ENCODE measurements at regions not wholly inside any gene's neighbourhood (a gene's known extent, or its start where the extent isn't known, plus 50 kb on each side); places are given as distances from the start of the nearest gene placed in this dataset.
"Not testable (repeated sequence)": the region's sequence is repeated elsewhere in the genome, so short reads cannot be mapped to it uniquely, and the experiment has no call there.

GRCh38 chr5:52073993-52074689 is 690.9 kb downstream of the ISL1 start:
- Mint-ChIP-seq H3K27me3 (no peaks in the 10 kb centered on the region), H3K4me1 (no peaks in the 10 kb centered on the region), H3K27ac (no peak overlapping the region), H3K36me3 (no peaks in the 10 kb centered on the region), H3K4me3 (no peak overlapping the region), H3K9me3 (no peaks in the 10 kb centered on the region)
- no peak for ATAC-seq (ENCODE audit: low read depth)
- DNase-seq = no peak
- POLR2A ChIA-PET = no interaction called here

GRCh38 chr5:52077941-52078815 is 694.9 kb downstream of the ISL1 start:
- no peak for DNase-seq
- no peak for ATAC-seq (ENCODE audit: low read depth)
- Mint-ChIP-seq H3K27ac (no peak overlapping the region), H3K4me1 (no peaks in the 10 kb centered on the region), H3K27me3 (no peaks in the 10 kb centered on the region), H3K9me3 (no peaks in the 10 kb centered on the region), H3K36me3 (no peaks in the 10 kb centered on the region), H3K4me3 (no peak overlapping the region)
- POLR2A ChIA-PET = no interaction called here

- ATAC-seq (ENCODE audit: low read depth); H3K27ac Mint-ChIP-seq; H3K4me1 Mint-ChIP-seq; DNase-seq; H3K4me3 Mint-ChIP-seq; POLR2A ChIA-PET; H3K27me3 Mint-ChIP-seq; H3K36me3 Mint-ChIP-seq; H3K9me3 Mint-ChIP-seq: not testable (repeated sequence)
Measured at GRCh38 chr5:52102311-52102710, 685.4 kb upstream of the ITGA1 start.

GRCh38 chr5:52107210-52107905 is 680.4 kb upstream of the ITGA1 start:
- POLR2A ChIA-PET = no interaction called here
- Mint-ChIP-seq H3K9me3 (peaks cover 6% of the 10 kb centered on the region), H3K36me3 (no peaks in the 10 kb centered on the region), H3K4me3 (no peak overlapping the region), H3K4me1 (no peaks in the 10 kb centered on the region), H3K27ac (no peak overlapping the region), H3K27me3 (no peaks in the 10 kb centered on the region)
- ATAC-seq (ENCODE audit: low read depth) = no peak
- no peak for DNase-seq

GRCh38 chr5:52119768-52120167 is 667.9 kb upstream of the ITGA1 start:
- Mint-ChIP-seq H3K27ac (no peak overlapping the region), H3K4me1 (no peaks in the 10 kb centered on the region), H3K36me3 (no peaks in the 10 kb centered on the region), H3K4me3 (no peak overlapping the region), H3K27me3 (no peaks in the 10 kb centered on the region), H3K9me3 (peaks cover 1% of the 10 kb centered on the region)
- ATAC-seq (ENCODE audit: low read depth) (no peak), DNase-seq (no peak)
- POLR2A ChIA-PET = no interaction called here

- POLR2A ChIA-PET = no interaction called here
- ATAC-seq (ENCODE audit: low read depth) (no peak), DNase-seq (no peak)
- no peak overlapping the region for H3K4me3 Mint-ChIP-seq
- H3K27ac Mint-ChIP-seq = no peak overlapping the region
- no peaks in the 10 kb centered on the region for H3K4me1 Mint-ChIP-seq
- no peaks in the 10 kb centered on the region for H3K27me3 Mint-ChIP-seq
- H3K36me3 Mint-ChIP-seq = no peaks in the 10 kb centered on the region
- no peaks in the 10 kb centered on the region for H3K9me3 Mint-ChIP-seq
Measured at GRCh38 chr5:52132053-52132452, 655.7 kb upstream of the ITGA1 start.

GRCh38 chr5:52134013-52134650 is 653.6 kb upstream of the ITGA1 start:
- no peaks in the 10 kb centered on the region for H3K36me3 Mint-ChIP-seq
- DNase-seq (no peak), ATAC-seq (ENCODE audit: low read depth) (no peak)
- H3K9me3 Mint-ChIP-seq = no peaks in the 10 kb centered on the region
- no peak overlapping the region for H3K27ac Mint-ChIP-seq
- no peaks in the 10 kb centered on the region for H3K27me3 Mint-ChIP-seq
- POLR2A ChIA-PET = no interaction called here
- H3K4me1 Mint-ChIP-seq = no peaks in the 10 kb centered on the region
- no peak overlapping the region for H3K4me3 Mint-ChIP-seq

- H3K4me1 Mint-ChIP-seq = no peaks in the 10 kb centered on the region
- H3K27me3 Mint-ChIP-seq = no peaks in the 10 kb centered on the region
- H3K36me3 Mint-ChIP-seq = no peaks in the 10 kb centered on the region
- no peak for ATAC-seq (ENCODE audit: low read depth)
- POLR2A ChIA-PET = no interaction called here
- no peak overlapping the region for H3K4me3 Mint-ChIP-seq
- H3K9me3 Mint-ChIP-seq = no peaks in the 10 kb centered on the region
- no peak overlapping the region for H3K27ac Mint-ChIP-seq
- DNase-seq = no peak
Measured at GRCh38 chr5:52139888-52140615, 647.7 kb upstream of the ITGA1 start.

GRCh38 chr5:52148679-52149078 is 639.0 kb upstream of the ITGA1 start:
- ATAC-seq (ENCODE audit: low read depth) = no peak
- POLR2A ChIA-PET = no interaction called here
- Mint-ChIP-seq H3K36me3 (no peaks in the 10 kb centered on the region), H3K4me3 (no peak overlapping the region), H3K4me1 (no peaks in the 10 kb centered on the region), H3K9me3 (no peaks in the 10 kb centered on the region), H3K27ac (no peak overlapping the region), H3K27me3 (no peaks in the 10 kb centered on the region)
- DNase-seq = no peak

GRCh38 chr5:52150501-52150900 is 637.2 kb upstream of the ITGA1 start:
- no peaks in the 10 kb centered on the region for H3K4me1 Mint-ChIP-seq
- no peak for DNase-seq
- no peaks in the 10 kb centered on the region for H3K9me3 Mint-ChIP-seq
- no peak for ATAC-seq (ENCODE audit: low read depth)
- H3K36me3 Mint-ChIP-seq = no peaks in the 10 kb centered on the region
- POLR2A ChIA-PET = no interaction called here
- no peaks in the 10 kb centered on the region for H3K27me3 Mint-ChIP-seq
- no peak overlapping the region for H3K27ac Mint-ChIP-seq
- no peak overlapping the region for H3K4me3 Mint-ChIP-seq

GRCh38 chr5:52156809-52157208 is 630.9 kb upstream of the ITGA1 start:
- H3K27ac Mint-ChIP-seq, H3K36me3 Mint-ChIP-seq, POLR2A ChIA-PET, H3K9me3 Mint-ChIP-seq, H3K4me1 Mint-ChIP-seq, H3K27me3 Mint-ChIP-seq, H3K4me3 Mint-ChIP-seq: not testable (repeated sequence)
- peak; percentile 22 for DNase-seq
- ATAC-seq (ENCODE audit: low read depth) = peak; percentile 39

GRCh38 chr5:52165806-52166205 is 621.9 kb upstream of the ITGA1 start:
- H3K27me3 Mint-ChIP-seq; H3K4me1 Mint-ChIP-seq; H3K27ac Mint-ChIP-seq; DNase-seq; H3K36me3 Mint-ChIP-seq; POLR2A ChIA-PET; H3K9me3 Mint-ChIP-seq; H3K4me3 Mint-ChIP-seq; ATAC-seq (ENCODE audit: low read depth): not testable (repeated sequence)

GRCh38 chr5:52173133-52173532 is 614.6 kb upstream of the ITGA1 start:
- no peak for DNase-seq
- ATAC-seq (ENCODE audit: low read depth) = no peak
- no peak overlapping the region for H3K27ac Mint-ChIP-seq
- H3K4me3 Mint-ChIP-seq = no peak overlapping the region
- H3K27me3 Mint-ChIP-seq = no peaks in the 10 kb centered on the region
- POLR2A ChIA-PET = no interaction called here
- no peaks in the 10 kb centered on the region for H3K4me1 Mint-ChIP-seq
- no peaks in the 10 kb centered on the region for H3K36me3 Mint-ChIP-seq
- H3K9me3 Mint-ChIP-seq = peaks cover 1% of the 10 kb centered on the region
